ENCODE measurements at regions not wholly inside any gene's neighbourhood (a gene's known extent, or its start where the extent isn't known, plus 50 kb on each side); places are given as distances from the start of the nearest gene placed in this dataset.
A peak's percentile ranks its signal among the peaks of the same experiment; 100 is the strongest.

- H3K36me3 ChIP-seq (ENCODE audit: insufficient read depth, low read length), result no peaks in the 10 kb centered on the region
- H3K9ac ChIP-seq (ENCODE audit: insufficient read length), result no peak overlapping the region
- H3K9me3 ChIP-seq (ENCODE audit: low read depth, low read length), result no peaks in the 10 kb centered on the region
- no peak overlapping the region for H3K4me3 ChIP-seq
- TF ChIP-seq FOXP2 (optimal IDR thresholded peaks at IDR 0.05; ENCODE audit: control extremely low read depth, extremely low read length, insufficient read depth) (no peak), EZH2 (IDR thresholded peaks at IDR 0.05) (no peak), POLR2AphosphoS5 (IDR thresholded peaks at IDR 0.05; ENCODE audit: borderline replicate concordance, low read depth, low read length) (no peak)
- no peak overlapping the region for H3K27ac ChIP-seq
- no peak for DNase-seq (ENCODE audit: low read depth, low spot score)
Measured at GRCh38 chr5:57710126-57710525, 227.5 kb upstream of the ACTBL2 start.

DNA sequence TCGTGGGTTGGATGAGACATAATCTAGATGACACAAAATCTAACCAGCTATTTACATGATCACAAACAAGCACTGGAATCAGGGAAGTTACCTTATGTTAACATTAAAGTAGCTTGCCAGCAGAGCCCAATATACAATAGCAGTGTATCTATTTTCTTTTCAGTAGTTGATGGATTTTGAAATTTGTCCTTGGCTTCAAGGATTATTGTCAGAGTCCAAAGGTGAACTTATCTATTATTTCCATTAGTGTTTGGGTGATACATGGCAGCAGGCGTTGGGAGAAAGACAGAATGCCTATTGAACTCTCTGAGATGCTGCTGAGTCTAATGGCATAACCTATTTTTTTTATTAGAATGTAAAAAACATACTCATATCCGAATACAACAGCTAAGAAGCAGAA is 223.2 kb upstream of the ACTBL2 start:
- H3K9ac ChIP-seq (ENCODE audit: insufficient read length), result no peak overlapping the region
- no peaks in the 10 kb centered on the region for H3K36me3 ChIP-seq (ENCODE audit: insufficient read depth, low read length)
- H3K27ac ChIP-seq, result no peak overlapping the region
- H3K9me3 ChIP-seq (ENCODE audit: low read depth, low read length), result no peaks in the 10 kb centered on the region
- DNase-seq (ENCODE audit: low read depth, low spot score), result no peak
- H3K4me3 ChIP-seq, result no peak overlapping the region
- no peak for TF ChIP-seq EZH2 (IDR thresholded peaks at IDR 0.05)
- no peak for TF ChIP-seq POLR2AphosphoS5 (IDR thresholded peaks at IDR 0.05; ENCODE audit: borderline replicate concordance, low read depth, low read length)
- no peak for TF ChIP-seq FOXP2 (optimal IDR thresholded peaks at IDR 0.05; ENCODE audit: control extremely low read depth, extremely low read length, insufficient read depth)

DNA sequence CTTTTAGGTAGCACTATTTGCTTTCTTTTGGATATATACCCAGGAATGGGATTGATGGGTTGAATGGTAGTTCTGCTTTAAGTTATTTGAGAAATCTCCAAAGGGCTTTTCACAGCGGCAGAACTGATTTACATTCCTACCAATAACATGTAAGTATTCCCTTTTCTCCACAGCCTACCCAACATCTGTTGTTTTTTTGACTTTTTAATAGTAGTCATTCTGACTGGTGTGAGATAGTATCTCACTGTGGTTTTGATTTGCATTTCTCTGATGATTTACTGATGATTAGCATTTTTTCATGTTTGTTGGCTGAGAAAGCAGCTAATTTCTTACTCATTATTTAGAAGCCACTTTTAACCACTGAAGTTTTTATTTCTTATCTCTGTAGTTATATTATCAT is 221.1 kb upstream of the ACTBL2 start:
- no peaks in the 10 kb centered on the region for H3K36me3 ChIP-seq (ENCODE audit: insufficient read depth, low read length)
- H3K9me3 ChIP-seq (ENCODE audit: low read depth, low read length), result no peaks in the 10 kb centered on the region
- TF ChIP-seq FOXP2 (optimal IDR thresholded peaks at IDR 0.05; ENCODE audit: control extremely low read depth, extremely low read length, insufficient read depth), result no peak
- no peak for TF ChIP-seq EZH2 (IDR thresholded peaks at IDR 0.05)
- TF ChIP-seq POLR2AphosphoS5 (IDR thresholded peaks at IDR 0.05; ENCODE audit: borderline replicate concordance, low read depth, low read length), result no peak
- no peak overlapping the region for H3K4me3 ChIP-seq
- DNase-seq (ENCODE audit: low read depth, low spot score), result no peak
- no peak overlapping the region for H3K9ac ChIP-seq (ENCODE audit: insufficient read length)
- peak overlapping the region; percentile 28; the same call in 1 of the 2 replicates for H3K27ac ChIP-seq

DNA sequence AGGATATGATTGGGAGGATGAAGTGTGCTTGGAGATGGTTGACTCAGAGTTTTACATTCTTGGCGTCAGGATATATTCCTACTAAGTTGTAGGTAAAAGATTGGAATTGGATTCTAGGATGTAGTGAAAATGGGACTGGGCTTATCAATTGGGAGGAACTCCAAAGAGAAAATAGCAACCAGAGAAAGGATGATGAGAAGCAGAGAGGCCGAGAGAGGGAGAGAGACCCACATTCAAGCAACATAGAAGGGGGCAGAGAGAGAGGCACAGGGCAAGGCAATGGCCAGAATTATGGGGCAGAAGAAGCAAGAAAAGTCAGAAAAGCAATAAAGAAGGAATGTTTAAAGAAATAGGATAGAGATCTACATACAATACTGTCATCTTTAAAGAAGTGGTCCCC is 217.9 kb upstream of the ACTBL2 start:
- TF ChIP-seq EZH2 (IDR thresholded peaks at IDR 0.05) (no peak), FOXP2 (optimal IDR thresholded peaks at IDR 0.05; ENCODE audit: control extremely low read depth, extremely low read length, insufficient read depth) (no peak), POLR2AphosphoS5 (IDR thresholded peaks at IDR 0.05; ENCODE audit: borderline replicate concordance, low read depth, low read length) (no peak)
- H3K36me3 ChIP-seq (ENCODE audit: insufficient read depth, low read length), result no peaks in the 10 kb centered on the region

DNA sequence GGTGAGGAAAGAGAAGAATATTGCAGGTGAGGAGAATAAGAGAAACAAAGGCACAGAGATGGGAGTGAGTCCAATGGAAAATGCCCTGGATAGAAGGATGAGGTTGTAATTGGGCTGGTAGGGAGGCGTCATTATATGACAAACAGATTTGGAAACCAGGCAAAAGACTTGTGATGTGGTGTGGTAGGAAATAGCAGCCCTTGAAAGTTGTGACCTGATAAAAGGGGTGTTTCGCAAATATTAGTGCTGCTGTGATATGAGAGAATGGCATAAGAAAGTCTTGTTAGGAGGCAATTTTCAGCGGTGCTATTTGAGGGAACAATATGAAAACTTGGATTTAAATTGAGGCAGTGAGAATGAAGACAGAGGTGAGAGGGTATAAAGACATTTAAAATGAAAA is 217.5 kb upstream of the ACTBL2 start:
- TF ChIP-seq POLR2AphosphoS5 (IDR thresholded peaks at IDR 0.05; ENCODE audit: borderline replicate concordance, low read depth, low read length), result no peak
- TF ChIP-seq EZH2 (IDR thresholded peaks at IDR 0.05), result no peak
- no peak for TF ChIP-seq FOXP2 (optimal IDR thresholded peaks at IDR 0.05; ENCODE audit: control extremely low read depth, extremely low read length, insufficient read depth)
- DNase-seq (ENCODE audit: low read depth, low spot score), result no peak
- H3K9me3 ChIP-seq (ENCODE audit: low read depth, low read length), result no peaks in the 10 kb centered on the region
- H3K4me3 ChIP-seq, result no peak overlapping the region
- H3K36me3 ChIP-seq (ENCODE audit: insufficient read depth, low read length), result no peaks in the 10 kb centered on the region
- no peak overlapping the region for H3K27ac ChIP-seq
- no peak overlapping the region for H3K9ac ChIP-seq (ENCODE audit: insufficient read length)

More for the DNA sequence above, 217.9 kb upstream of the ACTBL2 start:
- DNase-seq (ENCODE audit: low read depth, low spot score), result no peak
- H3K27ac ChIP-seq, result no peak overlapping the region
- H3K9me3 ChIP-seq (ENCODE audit: low read depth, low read length), result no peaks in the 10 kb centered on the region
- H3K9ac ChIP-seq (ENCODE audit: insufficient read length), result no peak overlapping the region
- no peak overlapping the region for H3K4me3 ChIP-seq

DNA sequence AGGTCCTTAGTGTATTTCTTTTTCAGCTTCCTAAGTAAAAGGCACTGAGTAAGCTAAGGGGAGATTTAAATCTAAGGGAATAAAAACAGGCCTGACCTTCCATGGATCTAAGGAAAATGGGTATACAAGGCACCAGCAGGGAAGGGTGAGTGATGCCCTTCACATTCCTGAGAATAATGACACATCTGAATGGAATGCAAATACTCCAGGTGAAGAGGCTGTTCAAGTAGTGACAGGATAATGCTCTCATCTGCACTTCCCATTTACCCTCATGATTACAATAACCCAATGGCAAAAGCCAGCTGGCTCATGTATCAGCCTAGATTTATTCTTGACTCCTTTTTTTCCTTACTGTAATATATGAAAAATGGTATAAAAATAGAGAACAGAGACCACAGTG is 216.2 kb upstream of the ACTBL2 start:
- no peaks in the 10 kb centered on the region for H3K36me3 ChIP-seq (ENCODE audit: insufficient read depth, low read length)
- no peak overlapping the region for H3K27ac ChIP-seq
- no peaks in the 10 kb centered on the region for H3K9me3 ChIP-seq (ENCODE audit: low read depth, low read length)
- no peak for DNase-seq (ENCODE audit: low read depth, low spot score)
- H3K4me3 ChIP-seq, result no peak overlapping the region
- H3K9ac ChIP-seq (ENCODE audit: insufficient read length), result no peak overlapping the region
- TF ChIP-seq FOXP2 (optimal IDR thresholded peaks at IDR 0.05; ENCODE audit: control extremely low read depth, extremely low read length, insufficient read depth) (no peak), EZH2 (IDR thresholded peaks at IDR 0.05) (no peak), POLR2AphosphoS5 (IDR thresholded peaks at IDR 0.05; ENCODE audit: borderline replicate concordance, low read depth, low read length) (no peak)

DNA sequence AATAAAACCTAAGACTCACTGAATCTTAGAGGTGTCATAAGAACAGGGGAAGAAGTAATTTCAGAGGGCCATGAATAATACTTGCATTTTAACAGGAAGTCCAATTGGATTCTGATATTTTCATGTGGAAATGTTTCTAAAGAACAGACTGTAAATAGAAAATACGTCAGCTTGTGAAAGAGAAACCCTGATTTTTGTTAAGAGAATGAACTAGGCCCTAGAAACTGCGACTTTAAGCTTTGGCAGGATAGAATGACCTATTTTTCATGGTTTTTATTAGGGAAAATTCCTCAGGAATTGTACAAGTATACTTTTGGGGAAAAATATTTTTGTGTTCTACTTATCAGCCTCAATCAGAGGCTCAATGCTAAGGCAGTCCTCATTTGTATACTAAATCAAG is 215.5 kb upstream of the ACTBL2 start:
- Histone ChIP-seq H3K27ac (no peak overlapping the region), H3K36me3 (ENCODE audit: insufficient read depth, low read length) (no peaks in the 10 kb centered on the region), H3K9me3 (ENCODE audit: low read depth, low read length) (no peaks in the 10 kb centered on the region), H3K9ac (ENCODE audit: insufficient read length) (no peak overlapping the region), H3K4me3 (no peak overlapping the region)
- TF ChIP-seq FOXP2 (optimal IDR thresholded peaks at IDR 0.05; ENCODE audit: control extremely low read depth, extremely low read length, insufficient read depth) (no peak), EZH2 (IDR thresholded peaks at IDR 0.05) (no peak), POLR2AphosphoS5 (IDR thresholded peaks at IDR 0.05; ENCODE audit: borderline replicate concordance, low read depth, low read length) (no peak)
- no peak for DNase-seq (ENCODE audit: low read depth, low spot score)

DNA sequence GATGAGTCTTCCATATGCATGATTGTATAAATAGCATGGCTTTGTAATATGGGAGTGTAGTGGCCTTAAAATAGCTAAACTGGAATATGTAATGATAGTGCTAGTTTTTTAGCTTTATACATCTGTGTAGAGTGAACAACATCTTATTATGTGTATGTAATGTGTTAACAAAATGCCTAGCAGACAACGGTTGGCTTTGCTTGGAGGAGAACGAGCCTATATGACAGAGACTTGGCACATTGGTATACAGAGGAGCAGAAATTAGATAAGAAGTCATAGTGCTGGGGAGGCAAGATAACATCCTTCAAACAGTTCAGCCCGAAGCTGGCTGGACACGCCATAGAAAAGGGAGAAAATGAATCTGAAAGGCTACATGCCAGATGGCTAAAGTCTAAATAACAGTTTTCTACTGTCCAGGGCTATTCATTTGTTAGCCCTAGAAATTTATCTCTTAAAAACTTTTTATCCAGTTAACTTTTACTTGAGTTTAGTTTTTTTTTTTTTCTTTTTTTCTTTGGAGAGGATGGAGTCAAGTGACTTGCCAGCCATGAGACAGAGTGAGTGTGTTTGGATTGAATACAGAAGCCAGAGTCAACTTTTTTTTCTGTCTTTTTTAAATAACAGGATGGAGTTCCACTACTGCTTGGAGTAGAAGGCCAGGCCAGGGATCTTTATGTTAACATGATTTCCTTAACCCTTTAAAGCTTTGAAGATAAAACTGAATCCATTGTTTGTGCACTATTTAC is 214.4 kb upstream of the ACTBL2 start:
- no peaks in the 10 kb centered on the region for H3K36me3 ChIP-seq (ENCODE audit: insufficient read depth, low read length)
- no peak for DNase-seq (ENCODE audit: low read depth, low spot score)
- H3K27ac ChIP-seq, result no peak overlapping the region
- no peaks in the 10 kb centered on the region for H3K9me3 ChIP-seq (ENCODE audit: low read depth, low read length)
- TF ChIP-seq FOXP2 (optimal IDR thresholded peaks at IDR 0.05; ENCODE audit: control extremely low read depth, extremely low read length, insufficient read depth), result no peak
- no peak for TF ChIP-seq POLR2AphosphoS5 (IDR thresholded peaks at IDR 0.05; ENCODE audit: borderline replicate concordance, low read depth, low read length)
- TF ChIP-seq EZH2 (IDR thresholded peaks at IDR 0.05), result no peak
- no peak overlapping the region for H3K9ac ChIP-seq (ENCODE audit: insufficient read length)
- H3K4me3 ChIP-seq, result no peak overlapping the region

- no peak for DNase-seq (ENCODE audit: low read depth, low spot score)
- no peaks in the 10 kb centered on the region for H3K36me3 ChIP-seq (ENCODE audit: insufficient read depth, low read length)
- H3K4me3 ChIP-seq, result no peak overlapping the region
- no peak overlapping the region for H3K9ac ChIP-seq (ENCODE audit: insufficient read length)
- H3K27ac ChIP-seq, result no peak overlapping the region
- no peaks in the 10 kb centered on the region for H3K9me3 ChIP-seq (ENCODE audit: low read depth, low read length)
- TF ChIP-seq EZH2 (IDR thresholded peaks at IDR 0.05) (no peak), FOXP2 (optimal IDR thresholded peaks at IDR 0.05; ENCODE audit: control extremely low read depth, extremely low read length, insufficient read depth) (no peak)
Measured at GRCh38 chr5:57696389-57696769, 213.8 kb upstream of the ACTBL2 start.

All from SK-N-MC (cell line).